Loucy (cell line): ENCODE measurements at regions not wholly inside any gene's neighbourhood (a gene's known extent, or its start where the extent isn't known, plus 50 kb on each side); places are given as distances from the start of the nearest gene placed in this dataset.

Experiments
- H2AFZ ChIP-seq: fragments of 200-600 bp; sonication (generic); 2 replicates; pipeline ENCODE4 v1.6.0; 2016; ENCODE audit warnings: antibody characterized with exemption, mild to moderate bottlenecking, low read length, moderate library complexity
- H3F3A ChIP-seq: fragments of 200-600 bp; 2 replicates; pipeline ENCODE4 v1.6.0; 2016; ENCODE audit warnings: antibody characterized with exemption, low read depth, mild to moderate bottlenecking
- H3K27me3 ChIP-seq: fragments of 200-600 bp; sonication (generic); 2 replicates; pipeline ENCODE4 v1.6.1; 2014; ENCODE audit warnings: low read length, mild to moderate bottlenecking; ENCODE audit not compliant: insufficient read depth, poor library complexity, severe bottlenecking
- H3K36me3 ChIP-seq: fragments of 200-600 bp; sonication (generic); 2 replicates; pipeline ENCODE4 v1.6.1; 2016; ENCODE audit warnings: low read length; ENCODE audit not compliant: insufficient read depth
- H3K4me1 ChIP-seq: fragments of 200-600 bp; sonication (generic); 2 replicates; pipeline ENCODE4 v1.5.1; 2014; ENCODE audit warnings: low read length, mild to moderate bottlenecking; ENCODE audit not compliant: insufficient read depth, poor library complexity, severe bottlenecking
- H3K4me2 ChIP-seq: fragments of 200-600 bp; sonication (generic); 2 replicates; pipeline ENCODE4 v1.6.0; 2014; ENCODE audit warnings: antibody characterized with exemption, low read length, low read depth, mild to moderate bottlenecking; ENCODE audit not compliant: poor library complexity, severe bottlenecking
- H3K4me3 ChIP-seq: fragments of 200-600 bp; sonication (generic); 2 replicates; pipeline ENCODE4 v1.5.1; 2014; ENCODE audit warnings: low read length, mild to moderate bottlenecking, mixed read lengths; ENCODE audit not compliant: poor library complexity, severe bottlenecking
- H3K79me2 ChIP-seq: fragments of 200-600 bp; sonication (generic); 2 replicates; pipeline ENCODE4 v1.6.1; 2014; ENCODE audit warnings: low read length; ENCODE audit not compliant: insufficient read depth
- H3K9ac ChIP-seq: fragments of 200-600 bp; sonication (generic); 2 replicates; pipeline ENCODE4 v1.6.0; 2014; ENCODE audit warnings: mild to moderate bottlenecking, low read depth, low read length, moderate library complexity; ENCODE audit not compliant: poor library complexity, severe bottlenecking
- H3K9me2 ChIP-seq: fragments of 200-600 bp; sonication (generic); replicated peaks from 2 replicates; pipeline ENCODE4 v1.6.1; 2016; ENCODE audit warnings: low read depth, low read length, mixed read lengths
- H3K9me3 ChIP-seq: fragments of 200-600 bp; sonication (generic); 2 replicates; pipeline ENCODE4 v1.6.1; 2014; ENCODE audit warnings: mild to moderate bottlenecking, antibody characterized with exemption, low read length, low read depth; ENCODE audit not compliant: insufficient read depth
- H4K20me1 ChIP-seq: fragments of 200-600 bp; sonication (generic); 2 replicates; pipeline ENCODE4 v1.6.0; 2014; ENCODE audit warnings: antibody characterized with exemption, low read length, mild to moderate bottlenecking; ENCODE audit not compliant: insufficient read depth, poor library complexity, severe bottlenecking
- EZH2phosphoT487 ChIP-seq: fragments of 200-600 bp; IDR thresholded peaks from 2 replicates; pipeline ENCODE4 v1.6.1; 2018; ENCODE audit warnings: antibody characterized with exemption, mild to moderate bottlenecking, moderate library complexity, borderline replicate concordance
- TF ChIP-seq, protein P1 (sequence below): fragments of 200-600 bp; sonication (generic); conservative IDR thresholded peaks from 2 replicates; pipeline ENCODE4 v1.5.1; 2014; ENCODE audit warnings: mild to moderate bottlenecking, antibody characterized with exemption, low read length

DNA sequence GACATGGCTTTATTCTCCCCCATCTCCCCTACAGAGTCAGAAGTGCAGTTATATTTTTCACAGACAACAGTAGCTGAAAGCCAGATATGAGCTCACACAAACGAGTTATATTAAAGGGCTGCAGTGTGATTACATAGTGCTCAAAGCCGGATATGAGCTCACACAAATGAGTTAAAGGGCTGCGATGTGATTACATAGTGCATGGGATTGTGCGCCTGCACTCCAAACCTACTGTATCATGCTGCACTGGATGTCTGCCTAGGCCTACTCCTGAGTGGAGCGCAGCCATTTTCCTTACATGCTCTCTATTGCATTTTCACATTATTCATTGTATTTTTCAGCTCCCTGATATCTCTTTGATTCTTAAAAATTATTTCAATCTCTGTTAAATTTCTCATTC lies 414.6 kb upstream of the LARGE1 start:
- Histone ChIP-seq H3K9ac (no peak overlapping the region), H3K4me1 (no peaks in the 10 kb centered on the region), H3K4me3 (no peak overlapping the region), H3K9me2 (no peaks in the 10 kb centered on the region), H3K36me3 (no peaks in the 10 kb centered on the region), H4K20me1 (no peaks in the 10 kb centered on the region), H3K27me3 (no peaks in the 10 kb centered on the region), H3F3A (no peaks in the 10 kb centered on the region), H3K79me2 (no peaks in the 10 kb centered on the region), H3K4me2 (no peak overlapping the region), H2AFZ (no peak overlapping the region), H3K9me3 (peaks cover 9% of the 10 kb centered on the region; the same call in 1 of the 2 replicates)
- TF ChIP-seq, protein P1, sequence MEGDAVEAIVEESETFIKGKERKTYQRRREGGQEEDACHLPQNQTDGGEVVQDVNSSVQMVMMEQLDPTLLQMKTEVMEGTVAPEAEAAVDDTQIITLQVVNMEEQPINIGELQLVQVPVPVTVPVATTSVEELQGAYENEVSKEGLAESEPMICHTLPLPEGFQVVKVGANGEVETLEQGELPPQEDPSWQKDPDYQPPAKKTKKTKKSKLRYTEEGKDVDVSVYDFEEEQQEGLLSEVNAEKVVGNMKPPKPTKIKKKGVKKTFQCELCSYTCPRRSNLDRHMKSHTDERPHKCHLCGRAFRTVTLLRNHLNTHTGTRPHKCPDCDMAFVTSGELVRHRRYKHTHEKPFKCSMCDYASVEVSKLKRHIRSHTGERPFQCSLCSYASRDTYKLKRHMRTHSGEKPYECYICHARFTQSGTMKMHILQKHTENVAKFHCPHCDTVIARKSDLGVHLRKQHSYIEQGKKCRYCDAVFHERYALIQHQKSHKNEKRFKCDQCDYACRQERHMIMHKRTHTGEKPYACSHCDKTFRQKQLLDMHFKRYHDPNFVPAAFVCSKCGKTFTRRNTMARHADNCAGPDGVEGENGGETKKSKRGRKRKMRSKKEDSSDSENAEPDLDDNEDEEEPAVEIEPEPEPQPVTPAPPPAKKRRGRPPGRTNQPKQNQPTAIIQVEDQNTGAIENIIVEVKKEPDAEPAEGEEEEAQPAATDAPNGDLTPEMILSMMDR = no peak
- TF ChIP-seq EZH2phosphoT487 = no peak

DNA sequence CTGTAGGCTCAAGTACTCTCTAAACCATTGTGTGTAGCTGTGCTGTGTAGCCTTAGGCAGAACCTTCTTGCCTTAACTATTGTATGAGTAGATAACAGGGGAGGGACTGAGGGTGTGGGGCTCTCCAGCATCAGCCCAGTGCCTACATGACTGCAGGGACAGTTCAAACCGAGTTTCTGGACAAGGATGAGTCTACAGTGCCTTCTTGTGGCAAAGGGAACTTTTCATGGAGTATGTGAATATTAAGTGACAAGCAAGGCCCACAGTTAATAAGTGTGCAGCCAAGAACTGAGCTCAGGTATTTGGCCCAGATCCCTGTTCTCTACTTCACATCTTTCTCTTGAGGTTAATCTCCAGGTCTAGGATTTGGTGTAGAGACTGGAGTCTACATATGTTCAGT lies 424.4 kb upstream of the LARGE1 start:
- no peaks in the 10 kb centered on the region for H3K4me1 ChIP-seq
- no peaks in the 10 kb centered on the region for H3F3A ChIP-seq
- H3K9ac ChIP-seq = no peak overlapping the region
- no peak overlapping the region for H3K4me2 ChIP-seq
- TF ChIP-seq, protein P1 = no peak
- TF ChIP-seq EZH2phosphoT487 = no peak
- H2AFZ ChIP-seq = no peak overlapping the region
- no peaks in the 10 kb centered on the region; the same call in 1 of the 2 replicates for H3K9me3 ChIP-seq
- H3K79me2 ChIP-seq = no peaks in the 10 kb centered on the region
- no peak overlapping the region for H3K4me3 ChIP-seq
- no peaks in the 10 kb centered on the region for H4K20me1 ChIP-seq
- no peaks in the 10 kb centered on the region for H3K36me3 ChIP-seq
- H3K27me3 ChIP-seq = no peaks in the 10 kb centered on the region
- H3K9me2 ChIP-seq = no peaks in the 10 kb centered on the region

DNA sequence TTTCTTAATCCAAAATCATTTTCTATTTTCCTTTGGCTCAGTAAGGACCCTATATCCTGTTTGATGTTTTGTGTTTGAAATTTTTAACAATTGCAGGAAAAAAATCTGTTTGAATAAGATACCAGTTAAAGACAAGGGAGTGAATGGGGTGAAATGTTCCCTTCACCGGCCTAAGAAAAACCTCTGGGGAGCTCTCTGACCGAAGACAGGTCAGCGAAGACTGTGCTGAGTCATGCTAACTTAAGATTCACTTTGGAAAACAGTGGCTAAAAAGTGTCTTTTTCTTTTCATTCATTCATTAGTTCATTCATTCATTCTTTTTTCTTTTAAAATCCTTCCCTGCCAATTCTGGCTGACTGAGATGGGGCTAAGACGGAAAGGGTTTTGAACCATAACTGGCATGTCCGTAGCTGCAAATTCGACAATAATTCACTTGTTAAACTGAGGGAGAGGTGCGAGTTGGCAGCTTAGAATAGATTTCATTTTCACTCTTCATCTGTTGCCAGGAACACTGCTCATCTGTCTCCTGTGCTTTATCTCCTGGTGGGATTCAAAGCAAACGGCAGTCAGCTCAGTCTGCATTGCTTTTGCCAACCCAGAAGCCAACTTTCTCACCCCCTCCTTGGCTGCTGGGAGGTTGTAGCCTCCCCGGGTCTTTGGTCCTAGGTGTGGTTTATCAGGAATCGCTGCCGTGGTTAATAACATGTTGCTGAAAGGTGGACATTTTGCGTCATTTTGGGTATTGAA lies 434.0 kb upstream of the LARGE1 start:
- no peak overlapping the region for H3K4me3 ChIP-seq
- no peaks in the 10 kb centered on the region for H3F3A ChIP-seq
- H3K4me1 ChIP-seq = no peaks in the 10 kb centered on the region
- H3K27me3 ChIP-seq = no peaks in the 10 kb centered on the region
- no peak overlapping the region for H3K9ac ChIP-seq
- no peaks in the 10 kb centered on the region for H3K79me2 ChIP-seq
- H3K9me3 ChIP-seq = no peaks in the 10 kb centered on the region; the same call in 1 of the 2 replicates
- H4K20me1 ChIP-seq = no peaks in the 10 kb centered on the region
- H3K36me3 ChIP-seq = no peaks in the 10 kb centered on the region
- H2AFZ ChIP-seq = no peak overlapping the region
- no peak overlapping the region for H3K4me2 ChIP-seq
- TF ChIP-seq, protein P1 = no peak
- no peak for TF ChIP-seq EZH2phosphoT487
- H3K9me2 ChIP-seq = no peaks in the 10 kb centered on the region
